MCF 10A (cell line): ENCODE measurements at regions not wholly inside any gene's neighbourhood (a gene's known extent, or its start where the extent isn't known, plus 50 kb on each side); places are given as distances from the start of the nearest gene placed in this dataset.

Experiments used
- BruUV-seq: library from RNA; stranded (reverse); fragments of 400-500 nt; replicated peaks from 2 replicates; lab custom pipeline; 2021; lab: Mats Ljungman, UMichigan
- CTCF ChIA-PET: fragments of 300-600 bp; sonication (Branson Sonifier 250); formaldehyde crosslinking; extraction: SDS; loops from one replicate; lab custom pipeline; 2021; ENCODE audit warnings: antibody characterized with exemption, inconsistent platforms; lab: Yijun Ruan, JAX
- POLR2A ChIA-PET: fragments of 300-600, 350-650 bp; sonication (Branson Sonifier 250); formaldehyde crosslinking; extraction: SDS; loops from one replicate; lab custom pipeline; 2020; ENCODE audit warnings: antibody characterized with exemption, inconsistent platforms; lab: Yijun Ruan, JAX
- DNase-seq: peaks from one replicate; pipeline ENCODE4 v3.0.0-alpha.2; 2018; ENCODE audit not compliant: unreplicated experiment
- H3K27ac Mint-ChIP-seq: one replicate; pipeline ENCODE4 v1.8.0; 2022; ENCODE audit warnings: mild to moderate bottlenecking, low read depth, mixed read lengths; ENCODE audit not compliant: unreplicated experiment
- H3K27me3 Mint-ChIP-seq: one replicate; pipeline ENCODE4 v1.8.0; 2022; ENCODE audit warnings: mixed read lengths; ENCODE audit not compliant: insufficient read depth, unreplicated experiment
- H3K36me3 Mint-ChIP-seq: one replicate; pipeline ENCODE4 v1.8.0; 2022; ENCODE audit warnings: mild to moderate bottlenecking, moderate library complexity, mixed read lengths; ENCODE audit not compliant: insufficient read depth, unreplicated experiment
- H3K4me1 Mint-ChIP-seq: one replicate; pipeline ENCODE4 v1.8.0; 2022; ENCODE audit warnings: mixed read lengths; ENCODE audit not compliant: insufficient read depth, unreplicated experiment
- H3K4me3 Mint-ChIP-seq: one replicate; pipeline ENCODE4 v1.8.0; 2022; ENCODE audit warnings: mild to moderate bottlenecking, moderate library complexity, mixed read lengths; ENCODE audit not compliant: unreplicated experiment
- H3K9me3 Mint-ChIP-seq: one replicate; pipeline ENCODE4 v1.8.0; 2022; ENCODE audit warnings: mixed read lengths; ENCODE audit not compliant: unreplicated experiment
- intact Hi-C: fragments of 100-400 bp; cut with micrococcal nuclease; formaldehyde crosslinking; loops from 2 replicates; pipeline ENCODE4 v1.14.1; 2022
- TF ChIP-seq, protein P1 (sequence below): fragments of 200-600 bp; IDR thresholded peaks from one replicate; pipeline ENCODE4 v1.8.0; 2022; ENCODE audit warnings: antibody characterized with exemption, mild to moderate bottlenecking; ENCODE audit not compliant: unreplicated experiment

DNA sequence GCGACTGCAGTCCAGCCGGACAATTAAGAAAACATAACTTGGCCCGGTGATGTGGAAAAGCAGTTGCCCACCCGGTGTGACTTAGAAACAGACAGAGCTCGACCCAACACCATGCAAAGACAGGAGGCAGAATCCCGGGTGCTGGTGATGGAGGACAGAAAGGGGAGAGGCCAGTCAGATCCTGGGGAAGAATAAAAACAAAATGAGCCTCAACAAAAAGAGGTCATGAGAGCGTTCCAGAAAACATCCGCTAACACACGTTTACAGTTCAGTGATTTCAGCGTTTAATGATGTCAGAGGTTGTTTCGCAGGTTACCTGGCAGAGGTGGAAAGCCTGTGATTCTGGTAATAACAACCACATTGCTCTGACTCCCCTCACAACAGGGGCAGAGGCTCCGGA lies 111.9 kb downstream of the OSR1 start:
- CTCF ChIA-PET: interaction anchor here (0.7 kb wide), 1 partner anchor 540 kb away, joined by 3 read pairs; no protein-coding TSS in a partner anchor
- POLR2A ChIA-PET: no interaction called here
- H3K9me3 Mint-ChIP-seq: no peaks in the 10 kb centered on the region
- TF ChIP-seq, protein P1, sequence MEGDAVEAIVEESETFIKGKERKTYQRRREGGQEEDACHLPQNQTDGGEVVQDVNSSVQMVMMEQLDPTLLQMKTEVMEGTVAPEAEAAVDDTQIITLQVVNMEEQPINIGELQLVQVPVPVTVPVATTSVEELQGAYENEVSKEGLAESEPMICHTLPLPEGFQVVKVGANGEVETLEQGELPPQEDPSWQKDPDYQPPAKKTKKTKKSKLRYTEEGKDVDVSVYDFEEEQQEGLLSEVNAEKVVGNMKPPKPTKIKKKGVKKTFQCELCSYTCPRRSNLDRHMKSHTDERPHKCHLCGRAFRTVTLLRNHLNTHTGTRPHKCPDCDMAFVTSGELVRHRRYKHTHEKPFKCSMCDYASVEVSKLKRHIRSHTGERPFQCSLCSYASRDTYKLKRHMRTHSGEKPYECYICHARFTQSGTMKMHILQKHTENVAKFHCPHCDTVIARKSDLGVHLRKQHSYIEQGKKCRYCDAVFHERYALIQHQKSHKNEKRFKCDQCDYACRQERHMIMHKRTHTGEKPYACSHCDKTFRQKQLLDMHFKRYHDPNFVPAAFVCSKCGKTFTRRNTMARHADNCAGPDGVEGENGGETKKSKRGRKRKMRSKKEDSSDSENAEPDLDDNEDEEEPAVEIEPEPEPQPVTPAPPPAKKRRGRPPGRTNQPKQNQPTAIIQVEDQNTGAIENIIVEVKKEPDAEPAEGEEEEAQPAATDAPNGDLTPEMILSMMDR: no peak
- BruUV-seq: no TSS peak
- H3K4me3 Mint-ChIP-seq: no peak overlapping the region
- H3K27ac Mint-ChIP-seq: no peak overlapping the region
- DNase-seq: no peak
- no peaks in the 10 kb centered on the region for H3K27me3 Mint-ChIP-seq
- H3K4me1 Mint-ChIP-seq: no peaks in the 10 kb centered on the region
- intact Hi-C loops: no loop called here
- no peaks in the 10 kb centered on the region for H3K36me3 Mint-ChIP-seq

DNA sequence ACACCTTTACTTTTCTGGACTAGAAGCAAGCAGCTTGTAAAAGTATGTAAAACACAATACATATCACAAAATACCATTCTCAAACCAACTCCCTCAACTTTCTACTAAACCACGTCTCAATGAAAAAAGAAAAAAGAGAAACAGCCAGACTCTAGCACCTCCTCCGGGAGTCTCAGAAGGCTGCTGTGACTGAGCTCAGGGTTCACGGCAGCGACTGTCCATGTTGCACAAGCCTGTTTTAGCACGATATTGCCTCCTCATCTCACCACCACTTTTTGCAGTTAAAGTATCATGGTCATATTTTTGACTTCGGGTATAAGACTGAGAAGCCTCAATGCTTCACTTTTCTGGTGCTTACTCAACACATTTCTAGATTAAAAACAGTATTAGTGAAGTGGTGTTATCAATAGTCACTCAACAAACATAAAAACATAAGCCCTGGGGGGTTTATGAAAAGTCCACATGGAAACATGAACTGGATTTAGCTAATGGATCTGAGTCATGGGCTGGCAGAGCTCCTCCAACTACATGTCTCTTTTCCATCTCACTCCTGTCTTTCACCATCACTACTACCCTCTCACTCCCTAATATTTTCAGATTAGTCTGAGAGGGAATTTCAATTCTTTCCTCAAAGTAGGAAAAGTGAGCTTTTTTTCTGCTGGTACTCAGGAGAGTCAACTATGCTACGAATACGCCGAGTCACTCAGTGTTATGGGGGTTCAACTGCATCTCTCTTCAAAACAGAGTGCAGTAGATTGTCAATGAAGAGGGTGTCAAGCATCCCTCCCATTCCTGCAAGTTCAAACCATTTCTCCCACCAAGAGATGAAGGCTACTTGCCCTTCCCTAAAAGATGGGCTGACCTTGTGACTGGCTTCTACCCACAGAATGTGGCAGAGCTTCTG lies 113.7 kb downstream of the OSR1 start:
- intact Hi-C loops: no loop called here
- no TSS peak for BruUV-seq
- no peak for DNase-seq
- Mint-ChIP-seq H3K4me1 (no peaks in the 10 kb centered on the region), H3K4me3 (no peak overlapping the region), H3K9me3 (no peaks in the 10 kb centered on the region), H3K36me3 (no peaks in the 10 kb centered on the region), H3K27ac (no peak overlapping the region), H3K27me3 (no peaks in the 10 kb centered on the region)
- TF ChIP-seq, protein P1: no peak
- POLR2A ChIA-PET: interaction anchor here (0.7 to 2.0 kb wide), 5 partner anchors 8 to 103 kb away, joined by 3 to 5 read pairs (median 3); no protein-coding TSS in a partner anchor
- CTCF ChIA-PET: interaction anchor here (0.6 to 0.7 kb wide), 2 partner anchors 463 to 728 kb away, joined by 3 to 5 read pairs; no protein-coding TSS in a partner anchor

DNA sequence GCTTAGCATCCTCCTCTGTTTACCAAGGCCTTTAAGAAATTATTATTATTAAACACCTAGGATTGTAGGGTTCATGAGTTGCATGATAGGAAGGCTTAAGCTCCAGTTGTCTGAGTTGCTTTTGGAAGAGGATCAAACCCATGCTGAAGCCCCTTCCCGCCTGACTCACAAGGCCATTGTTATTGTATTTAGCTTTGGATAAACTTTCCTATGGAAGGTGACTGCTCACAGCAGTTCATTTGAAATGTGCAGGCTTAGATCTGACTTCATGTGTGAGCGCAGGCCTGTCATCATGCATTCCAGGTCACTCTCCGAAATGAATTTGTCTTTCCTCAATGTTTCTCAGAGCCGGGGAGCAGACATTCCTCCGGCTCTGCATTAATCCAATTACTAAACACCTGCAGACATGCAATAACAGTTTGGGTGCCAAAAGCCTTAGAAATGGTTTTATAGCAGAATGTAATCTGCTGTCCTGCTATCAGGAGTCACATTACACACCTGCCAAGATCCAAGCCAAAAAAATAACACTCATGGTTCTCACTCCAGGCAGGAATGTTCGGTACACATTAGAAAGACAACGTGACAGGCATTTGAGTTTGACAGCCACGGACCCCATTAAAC lies 119.9 kb downstream of the OSR1 start:
- no peak for DNase-seq
- intact Hi-C loops: no loop called here
- no TSS peak for BruUV-seq

More for the DNA sequence above, 119.9 kb downstream of the OSR1 start:
- H3K27me3 Mint-ChIP-seq: no peaks in the 10 kb centered on the region
- peaks cover 8% of the 10 kb centered on the region for H3K9me3 Mint-ChIP-seq
- TF ChIP-seq, protein P1: no peak
- CTCF ChIA-PET: interaction anchor here (0.6 to 1.2 kb wide), 2 partner anchors 10 to 435 kb away, joined by 4 to 6 read pairs; no protein-coding TSS in a partner anchor
- peaks cover 44% of the 10 kb centered on the region for H3K4me1 Mint-ChIP-seq
- H3K36me3 Mint-ChIP-seq: peaks cover 6% of the 10 kb centered on the region
- no peak overlapping the region for H3K27ac Mint-ChIP-seq
- no peak overlapping the region for H3K4me3 Mint-ChIP-seq
- POLR2A ChIA-PET: interaction anchor here (0.7 to 1.5 kb wide), 3 partner anchors 11 to 109 kb away, joined by 3 to 7 read pairs (median 3); no protein-coding TSS in a partner anchor
